Astrocyte (in vitro differentiated cells and primary cell): ENCODE measurements at regions not wholly inside any gene's neighbourhood (a gene's known extent, or its start where the extent isn't known, plus 50 kb on each side); places are given as distances from the start of the nearest gene placed in this dataset.
"Not testable (repeated sequence)": the region's sequence is repeated elsewhere in the genome, so short reads cannot be mapped to it uniquely, and the experiment has no call there.

ENCODE experiments used
- DNase-seq: peaks from one replicate; pipeline ENCODE4 v3.0.0-alpha.2; 2010; ENCODE audit warnings: low read depth
- FAIRE-seq: peaks from 2 replicates; lab custom pipeline; 2011; peaks lifted over from hg19 to GRCh38; lab: Jason Lieb, UNC
- H2AFZ ChIP-seq: 2 replicates; pipeline ENCODE4 v1.6.0; 2012; ENCODE audit warnings: low read depth, low read length, inconsistent platforms
- H3K27ac ChIP-seq: 2 replicates; pipeline ENCODE4 v1.5.1; 2011; ENCODE audit warnings: low read depth, low read length, inconsistent platforms
- H3K27me3 ChIP-seq: 2 replicates; pipeline ENCODE4 v1.6.0; 2011; ENCODE audit warnings: low read length, inconsistent platforms; ENCODE audit not compliant: insufficient read depth
- H3K36me3 ChIP-seq: 2 replicates; pipeline ENCODE4 v1.5.1; 2011; ENCODE audit warnings: low read length, inconsistent platforms; ENCODE audit not compliant: insufficient read depth
- H3K4me1 ChIP-seq: 2 replicates; pipeline ENCODE4 v1.5.1; 2011; ENCODE audit warnings: low read length, inconsistent platforms; ENCODE audit not compliant: insufficient read depth
- H3K4me2 ChIP-seq: 2 replicates; pipeline ENCODE4 v1.6.0; 2012; ENCODE audit warnings: low read length, inconsistent platforms
- H3K4me3 ChIP-seq: 2 replicates; pipeline ENCODE4 v1.5.1; 2011; ENCODE audit warnings: low read depth, mild to moderate bottlenecking, low read length, inconsistent platforms; ENCODE audit not compliant: insufficient read depth
- H3K79me2 ChIP-seq: 2 replicates; pipeline ENCODE4 v1.6.0; 2012; ENCODE audit warnings: mild to moderate bottlenecking, low read length, inconsistent platforms; ENCODE audit not compliant: insufficient read depth
- H3K9ac ChIP-seq: 2 replicates; pipeline ENCODE4 v1.6.0; 2012; ENCODE audit warnings: mild to moderate bottlenecking, low read length, inconsistent platforms
- H3K9me3 ChIP-seq: 2 replicates; pipeline ENCODE4 v1.5.1; 2012; ENCODE audit warnings: low read depth, mild to moderate bottlenecking, low read length, inconsistent platforms; ENCODE audit not compliant: insufficient read depth
- H4K20me1 ChIP-seq: 2 replicates; pipeline ENCODE4 v1.6.0; 2012; ENCODE audit warnings: low read length, inconsistent platforms; ENCODE audit not compliant: insufficient read depth
- H3K27ac Mint-ChIP-seq: one replicate; pipeline ENCODE4 v1.8.0; 2021; ENCODE audit warnings: mild to moderate bottlenecking, mixed read lengths; ENCODE audit not compliant: unreplicated experiment
- H3K27me3 Mint-ChIP-seq: one replicate; pipeline ENCODE4 v1.8.0; 2021; ENCODE audit warnings: low read depth, mixed read lengths; ENCODE audit not compliant: unreplicated experiment
- H3K36me3 Mint-ChIP-seq: one replicate; pipeline ENCODE4 v1.8.0; 2021; ENCODE audit warnings: low read depth, mixed read lengths; ENCODE audit not compliant: unreplicated experiment
- H3K4me1 Mint-ChIP-seq: one replicate; pipeline ENCODE4 v1.8.0; 2021; ENCODE audit warnings: low read depth, mixed read lengths; ENCODE audit not compliant: unreplicated experiment
- H3K4me3 Mint-ChIP-seq: one replicate; pipeline ENCODE4 v1.8.0; 2021; ENCODE audit warnings: mild to moderate bottlenecking, moderate library complexity, mixed read lengths; ENCODE audit not compliant: unreplicated experiment
- H3K9me3 Mint-ChIP-seq: one replicate; pipeline ENCODE4 v1.8.0; 2021; ENCODE audit warnings: mild to moderate bottlenecking, mixed read lengths; ENCODE audit not compliant: unreplicated experiment
- CTCF ChIP-seq: IDR thresholded peaks from 2 replicates; pipeline ENCODE4 v1.5.1; 2011; ENCODE audit warnings: low read depth, mild to moderate bottlenecking, inconsistent platforms, low read length, moderate library complexity; ENCODE audit not compliant: insufficient read depth
- EZH2 ChIP-seq: IDR thresholded peaks from 2 replicates; pipeline ENCODE4 v1.6.1; 2012; ENCODE audit warnings: mild to moderate bottlenecking, low read length, inconsistent platforms; ENCODE audit not compliant: insufficient read depth

- Mint-ChIP-seq H3K9me3 (no peaks in the 10 kb centered on the region), H3K36me3 (peaks cover 2% of the 10 kb centered on the region), H3K4me1 (peaks cover 8% of the 10 kb centered on the region), H3K27me3 (peaks cover 11% of the 10 kb centered on the region), H3K27ac (no peak overlapping the region), H3K4me3 (no peak overlapping the region)
- no peaks in the 10 kb centered on the region for H3K36me3 ChIP-seq
- H3K9me3 ChIP-seq: no peaks in the 10 kb centered on the region
- H3K4me1 ChIP-seq: no peaks in the 10 kb centered on the region
- no peak overlapping the region for H3K4me2 ChIP-seq
- no peak overlapping the region for H3K9ac ChIP-seq
- H3K27me3 ChIP-seq: no peaks in the 10 kb centered on the region
- H3K27ac ChIP-seq: no peak overlapping the region
- no peak overlapping the region for H3K4me3 ChIP-seq
- H4K20me1 ChIP-seq: no peaks in the 10 kb centered on the region
- no peak for TF ChIP-seq EZH2
- no peak for TF ChIP-seq CTCF
- FAIRE-seq (no peak), DNase-seq (no peak)
- H2AFZ ChIP-seq: no peak overlapping the region
- H3K79me2 ChIP-seq: no peaks in the 10 kb centered on the region
These were observed 360.6 kb upstream of the C11orf87 start for GRCh38 chr11:109061394-109061793.

GRCh38 chr11:109062445-109062844 is 359.5 kb upstream of the C11orf87 start:
- Histone ChIP-seq H2AFZ (no peak overlapping the region), H3K27ac (no peak overlapping the region), H4K20me1 (no peaks in the 10 kb centered on the region), H3K27me3 (no peaks in the 10 kb centered on the region), H3K79me2 (no peaks in the 10 kb centered on the region), H3K9me3 (no peaks in the 10 kb centered on the region), H3K36me3 (no peaks in the 10 kb centered on the region), H3K9ac (no peak overlapping the region), H3K4me2 (peak overlapping the region; percentile 7), H3K4me1 (no peaks in the 10 kb centered on the region), H3K4me3 (no peak overlapping the region)
- TF ChIP-seq EZH2 (no peak), CTCF (no peak)
- Mint-ChIP-seq H3K27ac (no peak overlapping the region), H3K4me3 (no peak overlapping the region), H3K9me3 (no peaks in the 10 kb centered on the region), H3K4me1 (peaks cover 8% of the 10 kb centered on the region), H3K27me3 (peaks cover 5% of the 10 kb centered on the region), H3K36me3 (peaks cover 2% of the 10 kb centered on the region)
- DNase-seq (peak; percentile 77), FAIRE-seq (no peak)

- H3K27ac Mint-ChIP-seq: no peak overlapping the region
- H3K36me3 Mint-ChIP-seq: peaks cover 2% of the 10 kb centered on the region
- no peaks in the 10 kb centered on the region for H3K79me2 ChIP-seq
- no peaks in the 10 kb centered on the region for H3K9me3 Mint-ChIP-seq
- H3K36me3 ChIP-seq: no peaks in the 10 kb centered on the region
- no peaks in the 10 kb centered on the region for H3K27me3 ChIP-seq
- H3K9me3 ChIP-seq: no peaks in the 10 kb centered on the region
- H3K4me3 Mint-ChIP-seq: no peak overlapping the region
- H3K4me1 ChIP-seq: no peaks in the 10 kb centered on the region
- H3K4me3 ChIP-seq: no peak overlapping the region
- H3K27me3 Mint-ChIP-seq: peaks cover 5% of the 10 kb centered on the region
- H3K9ac ChIP-seq: no peak overlapping the region
- TF ChIP-seq CTCF (no peak), EZH2 (no peak)
- H4K20me1 ChIP-seq: no peaks in the 10 kb centered on the region
- DNase-seq (no peak), FAIRE-seq (no peak)
- peak overlapping the region; percentile 7 for H3K4me2 ChIP-seq
- H3K27ac ChIP-seq: no peak overlapping the region
- H2AFZ ChIP-seq: no peak overlapping the region
- H3K4me1 Mint-ChIP-seq: peaks cover 8% of the 10 kb centered on the region
These were observed 359.1 kb upstream of the C11orf87 start for GRCh38 chr11:109062871-109063270.

GRCh38 chr11:109064618-109065311 is 357.2 kb upstream of the C11orf87 start:
- FAIRE-seq, H4K20me1 ChIP-seq, H3K4me3 ChIP-seq, H3K27ac ChIP-seq, H3K4me2 ChIP-seq, H3K27me3 Mint-ChIP-seq, H2AFZ ChIP-seq, H3K9me3 Mint-ChIP-seq, H3K4me3 Mint-ChIP-seq, H3K9ac ChIP-seq, H3K4me1 Mint-ChIP-seq, H3K79me2 ChIP-seq, H3K36me3 ChIP-seq, H3K27me3 ChIP-seq, H3K9me3 ChIP-seq, DNase-seq, H3K36me3 Mint-ChIP-seq, H3K27ac Mint-ChIP-seq, H3K4me1 ChIP-seq: not testable (repeated sequence)
